ENCODE measurements at regions not wholly inside any gene's neighbourhood (a gene's known extent, or its start where the extent isn't known, plus 50 kb on each side); places are given as distances from the start of the nearest gene placed in this dataset.

- peak; percentile 49 for DNase-seq (ENCODE audit: low spot score)
These were observed 108.3 kb upstream of the PHACTR3 start for GRCh38 chr20:59495894-59496510.

GRCh38 chr20:59498291-59498690 lies 106.0 kb upstream of the PHACTR3 start:
- DNase-seq (ENCODE audit: low spot score) = no peak

GRCh38 chr20:59499863-59500262 lies 104.5 kb upstream of the PHACTR3 start:
- no peak for DNase-seq (ENCODE audit: low spot score)

GRCh38 chr20:59508729-59509128 lies 95.6 kb upstream of the PHACTR3 start:
- DNase-seq (ENCODE audit: low spot score) = no peak

- no peak for DNase-seq (ENCODE audit: low spot score)
These were observed 91.7 kb upstream of the PHACTR3 start for GRCh38 chr20:59512651-59513050.

- no peak for DNase-seq (ENCODE audit: low spot score)
These were observed 89.8 kb upstream of the PHACTR3 start for GRCh38 chr20:59514554-59514953.

- no peak for DNase-seq (ENCODE audit: low spot score)
These were observed 89.1 kb upstream of the PHACTR3 start for GRCh38 chr20:59515013-59515905.

GRCh38 chr20:59515906-59516209 lies 88.5 kb upstream of the PHACTR3 start:
- no peak for DNase-seq (ENCODE audit: low spot score)

GRCh38 chr20:59518881-59519706 lies 85.2 kb upstream of the PHACTR3 start:
- peak; percentile 21 for DNase-seq (ENCODE audit: low spot score)

GRCh38 chr20:59519707-59520014 lies 84.7 kb upstream of the PHACTR3 start:
- DNase-seq (ENCODE audit: low spot score) = no peak

- DNase-seq (ENCODE audit: low spot score) = no peak
These were observed 83.5 kb upstream of the PHACTR3 start for GRCh38 chr20:59520814-59521213.

- DNase-seq (ENCODE audit: low spot score) = no peak
These were observed 78.7 kb upstream of the PHACTR3 start for GRCh38 chr20:59525500-59526241.

GRCh38 chr20:59526242-59527225 lies 77.8 kb upstream of the PHACTR3 start:
- no peak for DNase-seq (ENCODE audit: low spot score)

GRCh38 chr20:59530782-59531181 lies 73.6 kb upstream of the PHACTR3 start:
- DNase-seq (ENCODE audit: low spot score) = no peak

GRCh38 chr20:59537991-59538390 lies 66.3 kb upstream of the PHACTR3 start:
- no peak for DNase-seq (ENCODE audit: low spot score)

- DNase-seq (ENCODE audit: low spot score) = no peak
These were observed 56.7 kb upstream of the PHACTR3 start for GRCh38 chr20:59547596-59547995.

Data from hematopoietic multipotent progenitor cell treated with erythropoietin and hydrocortisone succinate and interleukin-3 and kit ligand, for 17 days (in vitro differentiated cells).